NCI-H345 (cell line): ENCODE measurements at regions not wholly inside any gene's neighbourhood (a gene's known extent, or its start where the extent isn't known, plus 50 kb on each side); places are given as distances from the start of the nearest gene placed in this dataset.
"Not testable (repeated sequence)": the region's sequence is repeated elsewhere in the genome, so short reads cannot be mapped to it uniquely, and the experiment has no call there.

ENCODE experiments used
- DNase-seq: peaks from one replicate; lab custom pipeline; 2025; lab: John Stamatoyannopoulos, UW

DNA sequence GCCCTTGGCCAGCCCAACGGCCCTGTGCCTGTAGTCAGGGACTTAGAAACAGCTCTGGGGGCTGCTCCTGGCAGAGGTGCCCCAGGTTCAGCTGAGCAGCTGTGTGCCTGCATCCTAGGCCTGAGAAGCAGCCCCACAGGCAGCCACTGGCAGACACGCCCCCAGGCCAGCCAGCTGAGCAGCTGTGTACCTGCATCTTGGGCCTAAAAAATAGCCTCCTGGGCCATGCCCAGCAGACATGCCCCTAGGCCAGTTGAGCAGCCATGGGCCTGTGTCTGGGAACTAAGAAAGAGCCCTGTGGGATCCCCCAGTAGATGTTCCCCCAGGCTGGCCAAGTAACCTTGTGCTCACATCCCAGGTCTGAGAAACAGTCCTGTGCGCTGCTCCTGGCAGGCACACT, 64.0 kb downstream of the TBR1 start:
- no peak for DNase-seq

DNA sequence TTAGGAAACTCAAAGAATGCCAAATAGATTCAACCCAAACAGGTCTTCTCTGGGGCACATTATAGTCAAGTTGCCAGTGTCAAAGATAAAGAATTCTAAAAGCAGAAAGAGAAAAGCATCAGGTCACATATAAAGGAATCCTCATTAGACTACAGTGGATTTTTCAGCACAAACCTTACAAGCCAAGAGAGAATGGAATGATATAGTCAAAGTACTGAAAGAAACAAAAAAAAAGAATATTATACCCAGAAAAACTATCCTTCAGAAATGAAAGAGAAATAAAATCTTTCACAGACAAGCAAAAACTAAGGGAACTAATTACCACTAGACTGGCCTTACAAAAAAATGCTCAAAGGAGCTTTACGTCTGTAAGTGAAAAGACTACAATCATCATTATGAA, 65.5 kb downstream of the TBR1 start:
- DNase-seq = no peak

DNA sequence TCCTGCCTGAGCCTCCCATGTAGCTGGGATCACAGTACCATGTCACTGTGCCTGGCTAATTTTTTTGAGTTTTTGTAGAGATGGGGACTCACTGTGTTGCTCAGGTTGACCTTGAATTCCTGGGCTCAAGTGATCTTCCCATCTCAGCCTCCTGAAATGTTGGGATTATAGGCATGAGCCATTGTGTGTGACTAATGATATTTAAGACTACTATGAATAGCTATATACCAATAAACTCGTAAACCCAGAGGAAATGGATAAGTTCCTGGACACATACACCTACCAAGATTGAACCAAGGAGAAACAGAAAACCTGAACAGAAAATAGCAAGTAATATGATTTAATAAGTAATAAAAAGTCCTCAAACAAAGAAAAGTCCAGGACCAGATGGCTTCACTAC, 68.0 kb downstream of the TBR1 start:
- DNase-seq = no peak

DNA sequence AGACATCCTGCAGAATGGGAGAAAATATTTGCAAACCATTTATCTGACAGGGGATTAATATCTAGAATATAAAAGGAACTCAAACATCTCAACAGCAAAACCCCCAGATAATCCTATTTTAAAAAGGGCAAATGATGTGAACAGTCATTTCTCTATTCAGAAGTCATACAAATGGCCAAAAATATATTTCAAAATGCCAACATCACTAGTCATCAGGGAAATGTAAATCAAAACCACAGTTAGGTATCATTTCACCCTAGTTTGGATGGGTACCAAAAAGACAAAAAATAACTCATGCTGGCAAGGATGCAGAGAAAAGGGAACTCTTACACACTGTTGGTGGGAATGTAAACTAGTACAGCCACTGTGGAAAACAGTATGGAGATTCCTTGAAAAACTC, 70.0 kb downstream of the TBR1 start:
- no peak for DNase-seq

DNA sequence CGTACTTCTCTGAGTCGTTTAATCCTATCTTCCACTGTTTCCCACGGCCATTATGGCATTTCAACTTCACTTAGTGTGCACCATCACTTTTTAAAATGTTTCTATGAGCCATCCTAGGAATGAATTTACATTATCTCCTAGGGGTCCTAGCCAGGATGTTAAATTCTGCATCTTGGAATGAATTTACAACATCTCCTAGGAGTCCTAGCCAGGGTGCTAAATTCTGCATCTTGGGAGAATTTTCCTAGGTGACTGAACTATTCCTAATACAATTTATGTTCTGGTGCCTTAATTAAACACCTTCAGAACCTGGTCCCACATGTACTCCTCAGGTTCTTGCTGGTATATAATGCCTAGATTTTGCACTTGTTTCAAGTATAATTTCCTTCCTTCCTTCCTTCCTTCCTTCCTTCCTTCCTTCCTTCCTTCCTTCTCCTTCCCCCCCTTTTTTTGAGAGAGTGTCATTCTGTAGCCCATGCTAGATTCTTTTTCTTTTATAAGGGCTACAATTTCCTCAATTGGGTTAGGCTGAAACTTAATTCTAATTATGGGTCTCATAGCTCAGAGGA, 72.1 kb downstream of the TBR1 start:
- DNase-seq = no peak

DNA sequence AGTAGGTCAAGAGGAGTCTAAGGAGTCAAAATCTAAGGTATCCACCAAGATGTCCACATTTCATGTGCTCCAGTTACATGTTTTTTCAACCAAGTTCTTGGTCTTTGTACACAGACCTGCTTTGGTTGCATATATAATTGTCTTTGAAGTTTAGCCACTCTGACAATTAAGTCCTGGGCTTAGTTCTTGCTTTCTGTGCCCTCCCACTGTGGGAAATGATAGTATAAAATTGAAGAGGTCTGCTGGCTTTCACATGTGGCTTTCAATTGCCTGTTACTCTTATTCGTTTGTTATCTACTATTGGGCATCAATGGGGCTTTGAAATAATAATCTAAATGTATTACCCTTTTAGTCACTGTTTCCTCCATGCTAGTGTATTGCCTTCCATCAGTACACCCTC, 72.8 kb downstream of the TBR1 start:
- DNase-seq = no peak

DNA sequence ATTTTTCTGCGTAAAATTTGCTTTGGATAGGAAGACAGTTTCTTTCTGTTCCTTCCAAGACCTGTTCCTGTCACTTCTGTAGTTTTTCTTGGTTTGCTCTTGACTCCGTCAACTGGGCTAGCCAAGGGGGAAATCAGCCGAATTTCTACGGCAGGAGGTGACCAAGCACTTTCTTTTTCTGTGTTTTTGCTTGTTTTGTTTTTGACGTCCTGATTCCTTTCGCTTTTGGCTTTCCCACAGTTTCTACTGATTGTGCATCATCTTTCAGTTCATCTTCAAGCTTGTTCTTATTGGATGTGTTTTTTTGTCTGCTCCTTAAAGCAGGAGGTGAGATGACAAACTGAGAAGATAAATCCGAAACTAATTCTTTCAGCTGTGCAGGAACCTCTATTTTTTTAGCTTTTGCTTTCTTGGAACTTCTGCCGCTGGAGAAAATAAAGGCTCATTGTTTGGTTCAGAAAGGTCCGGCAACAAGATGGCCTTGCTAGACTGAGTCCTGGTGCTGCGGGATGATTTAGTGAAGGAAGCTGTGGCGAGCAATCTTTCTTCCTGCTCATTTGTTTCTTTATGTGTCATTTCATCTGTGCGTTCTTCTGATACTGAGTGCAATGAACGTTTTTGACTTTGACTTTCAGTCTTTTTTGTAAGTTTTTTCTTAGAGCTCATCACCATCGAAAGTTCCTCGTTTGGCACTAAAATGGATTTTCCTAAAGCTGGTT, 85.0 kb downstream of the TBR1 start:
- DNase-seq = not testable (repeated sequence)

DNA sequence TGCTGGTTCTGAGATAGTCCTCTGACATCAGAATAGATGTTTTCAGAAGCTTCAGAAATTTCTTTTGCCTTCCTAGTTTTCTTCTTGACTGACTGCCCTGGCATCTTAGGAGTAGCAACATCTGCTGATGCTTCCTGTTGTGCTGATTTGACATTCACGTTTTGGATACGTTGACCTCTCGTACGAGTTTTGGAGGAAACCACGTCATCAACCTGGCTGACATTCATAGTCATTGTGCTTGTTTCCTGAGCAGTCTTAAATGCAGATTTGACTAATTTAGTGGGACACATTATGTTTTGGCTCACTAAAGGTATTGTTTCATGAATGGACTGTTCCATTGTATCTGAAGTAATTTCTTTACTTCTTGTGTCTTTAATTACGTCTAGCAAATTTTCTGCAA, 86.2 kb downstream of the TBR1 start:
- not testable (repeated sequence) for DNase-seq

DNA sequence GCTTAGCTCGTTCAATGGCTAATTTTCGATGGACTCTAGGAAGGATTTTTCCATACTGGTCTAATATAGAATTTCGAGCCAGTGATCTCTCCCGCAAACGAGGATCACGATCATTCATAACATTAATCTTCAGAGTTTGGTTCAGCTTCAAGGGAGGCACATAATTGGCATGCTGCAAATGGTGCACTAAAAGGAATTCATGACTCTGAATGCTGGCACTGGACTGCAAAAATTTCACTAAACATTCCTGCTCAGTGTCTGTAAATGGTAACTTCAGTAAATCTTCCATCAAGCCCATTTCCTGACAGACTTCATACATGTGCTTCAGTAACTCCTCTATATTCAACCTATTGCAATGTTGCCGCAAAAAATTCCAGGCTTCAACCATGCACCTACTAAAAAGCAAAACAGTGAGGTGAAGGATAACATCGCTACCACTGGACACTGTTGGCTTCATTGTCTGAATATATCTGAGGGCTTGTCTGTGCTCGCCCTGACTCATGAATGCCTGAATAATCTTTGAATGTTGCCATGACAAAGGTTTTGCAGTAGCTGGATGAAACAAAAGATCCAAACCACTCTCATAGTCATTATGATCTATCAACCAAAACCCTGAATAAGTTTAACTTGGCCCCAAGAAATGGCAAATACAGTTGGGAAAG, 88.7 kb downstream of the TBR1 start:
- peak; percentile 10 for DNase-seq

DNA sequence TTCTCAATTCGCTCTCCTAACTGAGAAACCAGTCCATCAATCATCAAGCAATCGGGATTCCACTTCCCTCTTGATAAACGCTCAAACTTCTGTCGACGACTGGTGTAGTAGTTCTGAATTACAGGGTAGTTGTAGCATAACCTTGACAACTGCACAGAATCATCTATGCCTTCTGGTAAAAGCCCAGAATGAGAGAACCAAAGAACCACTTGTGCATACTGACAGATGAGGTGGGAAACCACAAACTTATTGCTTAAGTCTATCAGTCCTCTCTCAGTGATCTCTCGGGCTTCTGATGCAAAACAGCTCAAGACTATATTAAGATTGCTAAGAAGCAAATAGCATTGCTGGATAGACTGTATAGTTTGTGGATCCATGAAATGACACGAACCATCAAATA, 89.4 kb downstream of the TBR1 start:
- not testable (repeated sequence) for DNase-seq

DNA sequence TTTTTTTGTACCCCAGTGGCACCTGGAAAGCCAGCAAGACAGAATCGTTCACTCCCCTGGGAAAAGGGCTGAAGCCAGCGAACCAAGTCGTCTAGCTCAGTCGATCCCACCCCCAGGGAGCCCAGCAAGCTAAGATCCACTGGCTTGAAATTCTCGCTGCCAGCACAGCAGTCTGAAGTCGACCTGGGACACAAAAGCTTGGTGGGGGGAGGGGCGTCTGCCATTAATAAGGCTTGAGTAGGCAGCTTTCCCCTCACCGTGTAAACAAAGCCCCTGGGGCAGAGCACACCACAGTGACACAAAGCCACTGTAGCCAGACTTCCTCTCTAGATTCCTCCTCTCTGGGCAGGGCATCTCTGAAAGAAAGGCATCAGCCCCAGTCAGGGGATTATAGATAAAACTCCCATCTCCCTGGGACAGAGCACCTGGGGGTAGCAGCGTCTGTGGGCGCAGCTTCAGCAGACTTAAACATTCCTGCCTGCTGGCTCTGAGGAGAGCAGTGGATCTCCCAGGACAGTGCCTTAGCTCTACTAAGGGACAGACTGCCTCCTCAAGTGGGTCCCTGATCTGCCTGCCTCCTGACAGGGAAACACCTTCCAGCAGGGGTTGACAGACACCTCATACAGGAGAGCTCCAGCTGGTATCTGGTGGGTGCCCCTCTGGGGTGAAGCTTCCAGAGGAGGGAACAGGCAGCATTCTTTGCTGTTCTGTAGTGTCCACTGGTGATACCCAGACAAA, 97.4 kb downstream of the TBR1 start:
- not testable (repeated sequence) for DNase-seq

DNA sequence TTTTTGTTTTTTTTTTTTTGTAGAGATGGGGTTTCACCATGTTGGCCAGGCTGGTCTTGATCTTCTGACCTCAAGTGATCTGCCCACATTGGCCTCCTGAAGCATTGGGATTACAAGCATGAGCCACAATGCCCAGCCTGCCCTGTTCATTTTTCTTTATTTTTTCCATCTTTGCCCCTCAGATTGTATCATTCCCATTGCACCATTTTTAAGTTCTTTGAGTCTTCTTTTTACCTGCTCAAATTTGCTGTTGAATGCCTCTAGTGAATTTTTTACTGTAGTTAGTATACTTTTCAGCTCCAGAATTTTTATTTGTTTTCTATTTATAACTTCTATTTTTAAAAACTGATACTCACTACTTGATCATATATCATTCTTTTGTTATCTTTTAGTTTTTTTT, 101.4 kb upstream of the SLC4A10 start:
- DNase-seq = no peak

DNA sequence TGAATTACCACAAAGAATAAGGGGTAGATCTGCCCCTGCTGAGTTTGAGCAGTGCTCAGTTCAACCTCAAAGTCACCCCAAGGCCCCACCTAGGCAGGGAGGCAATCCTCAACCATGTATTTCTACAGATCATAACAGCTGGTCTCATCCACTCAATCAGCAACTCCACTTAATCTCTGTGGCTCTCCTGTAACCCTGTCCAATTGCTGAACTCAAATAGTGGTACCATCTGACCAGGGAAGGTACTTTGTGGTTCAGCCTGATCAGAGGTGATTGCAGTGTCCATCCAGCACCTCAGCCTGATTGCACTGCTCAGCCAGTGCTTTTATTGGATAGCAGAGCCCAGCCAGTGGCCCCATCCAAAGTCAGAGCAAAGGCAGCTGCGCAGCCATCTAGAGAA, 91.0 kb upstream of the SLC4A10 start:
- no peak for DNase-seq

DNA sequence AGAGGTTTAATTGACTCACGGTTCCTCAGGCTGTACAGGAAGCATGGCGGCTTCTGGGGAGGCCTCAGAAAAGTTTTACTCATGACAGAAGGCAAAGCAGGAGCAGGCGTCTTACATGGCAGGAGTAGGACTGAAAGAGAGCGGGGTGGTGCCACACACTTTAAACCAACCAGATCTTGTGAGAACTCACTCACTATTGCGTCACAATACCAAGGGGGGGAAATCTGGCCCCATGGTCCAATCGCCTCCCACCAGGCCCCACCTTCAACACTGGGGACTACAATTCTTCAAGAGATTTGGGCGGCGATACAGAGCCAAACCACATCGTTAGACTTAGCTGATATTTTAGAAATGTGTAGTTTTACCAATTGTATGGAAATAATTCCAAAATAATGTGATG, 77.6 kb upstream of the SLC4A10 start:
- no peak for DNase-seq

DNA sequence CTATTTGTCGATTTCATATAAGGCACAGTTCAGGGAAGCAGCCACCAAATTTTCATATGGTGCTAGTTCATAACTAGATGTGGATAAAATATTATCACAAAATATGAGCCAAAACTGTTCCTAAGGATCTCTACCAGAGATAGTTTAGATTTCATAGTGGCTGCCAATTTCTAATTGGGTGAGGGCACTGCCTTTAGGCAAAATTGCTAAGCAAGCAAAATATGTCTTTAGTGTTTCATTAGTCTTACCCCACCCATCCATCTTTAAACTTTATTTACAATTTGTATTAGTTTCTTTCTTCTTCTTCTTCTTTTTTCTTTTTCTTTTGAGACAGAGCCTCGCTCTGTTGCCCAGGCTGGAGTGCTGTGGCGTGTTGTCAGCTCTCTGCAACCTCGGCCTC, 77.1 kb upstream of the SLC4A10 start:
- no peak for DNase-seq

DNA sequence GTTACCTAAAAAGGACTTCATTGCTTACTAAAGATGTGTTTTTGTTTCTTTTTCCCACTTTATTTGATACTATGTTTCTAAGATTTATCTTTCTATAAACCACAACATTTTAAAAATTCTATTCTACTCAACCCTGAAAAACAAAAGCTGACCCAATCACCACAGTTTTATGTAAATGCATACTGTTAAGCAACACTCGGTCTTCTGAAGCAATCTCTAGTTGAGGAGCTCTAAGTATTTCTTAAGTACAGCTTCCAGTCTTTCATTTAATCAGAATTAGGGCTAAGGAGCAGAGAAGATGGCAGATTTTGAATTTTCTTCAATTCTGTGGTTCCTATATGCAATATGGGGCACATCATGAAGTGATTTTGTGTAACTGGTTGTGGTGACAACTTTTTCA, 72.2 kb upstream of the SLC4A10 start:
- no peak for DNase-seq

DNA sequence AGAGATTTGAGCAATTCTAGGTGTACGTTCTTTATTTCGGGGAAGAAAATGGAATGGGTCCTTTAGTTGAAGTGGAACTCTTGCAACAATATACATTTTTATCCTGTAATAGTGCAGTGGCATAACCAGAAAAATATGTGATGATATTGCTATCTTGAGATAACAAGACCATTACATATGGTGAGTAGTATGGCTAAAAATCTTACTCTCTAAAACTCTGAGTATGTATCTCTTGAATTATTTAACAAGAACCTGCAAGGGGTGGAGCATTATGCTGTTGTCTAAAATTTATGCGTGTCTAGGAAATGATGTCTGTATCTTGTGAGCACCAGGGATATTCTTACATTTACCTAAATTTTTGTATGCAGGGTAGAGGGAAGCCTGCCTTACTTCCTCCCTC, 68.4 kb upstream of the SLC4A10 start:
- no peak for DNase-seq

DNA sequence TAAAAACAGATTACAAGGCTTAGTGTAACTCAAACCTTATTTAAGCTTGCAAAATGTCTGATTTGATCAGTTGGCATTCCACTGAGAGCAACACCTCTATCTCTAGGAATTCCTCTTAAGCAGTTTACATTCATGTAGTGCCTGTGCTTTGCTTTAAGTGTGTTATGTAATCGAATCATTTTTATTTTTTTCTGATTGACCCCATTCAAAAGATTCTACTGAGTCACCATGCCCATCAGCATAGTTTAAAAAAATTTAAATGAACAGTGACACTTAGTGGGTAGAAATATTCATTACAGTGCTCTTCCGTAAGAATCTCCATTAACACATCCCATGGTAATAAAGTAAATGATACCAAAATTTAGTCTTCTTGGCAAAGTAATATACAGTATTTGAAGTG, 67.8 kb upstream of the SLC4A10 start:
- DNase-seq = no peak

DNA sequence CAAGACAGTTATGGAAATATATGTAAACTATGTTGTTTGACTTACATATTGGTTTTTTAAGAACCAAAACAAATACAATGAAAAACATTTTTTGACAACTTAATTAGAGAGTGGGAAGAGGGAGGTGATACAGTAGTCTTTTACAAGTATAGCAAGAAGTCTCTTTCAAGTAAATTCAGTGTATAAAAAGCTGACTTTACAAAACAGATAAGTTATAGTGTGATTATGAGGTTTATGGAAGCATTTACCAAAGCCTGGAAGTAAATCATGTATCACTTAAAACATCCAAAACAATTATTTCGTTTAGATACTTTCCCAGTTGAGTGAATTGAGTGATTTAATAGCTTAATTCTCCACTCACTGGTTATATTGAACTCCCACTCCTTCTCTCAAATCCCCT, 66.7 kb upstream of the SLC4A10 start:
- no peak for DNase-seq

DNA sequence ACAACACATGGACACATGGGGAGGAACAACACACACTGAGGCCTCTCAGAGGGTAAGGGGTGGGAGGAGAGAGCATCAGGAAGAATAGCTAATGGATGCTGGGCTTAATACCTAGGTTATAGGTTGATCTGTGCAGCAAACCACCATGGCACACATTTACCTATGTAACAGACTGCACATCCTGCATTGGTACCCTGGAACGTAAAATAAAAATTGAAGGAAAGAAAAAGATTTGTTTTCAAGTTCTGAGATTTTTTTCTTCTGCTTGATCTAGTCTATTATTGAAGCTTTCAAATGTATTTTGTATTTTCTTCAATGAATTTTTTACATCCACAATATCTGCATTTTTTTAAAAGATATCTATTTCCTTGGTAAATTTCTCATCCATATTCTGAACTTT, 59.3 kb upstream of the SLC4A10 start:
- DNase-seq = no peak

DNA sequence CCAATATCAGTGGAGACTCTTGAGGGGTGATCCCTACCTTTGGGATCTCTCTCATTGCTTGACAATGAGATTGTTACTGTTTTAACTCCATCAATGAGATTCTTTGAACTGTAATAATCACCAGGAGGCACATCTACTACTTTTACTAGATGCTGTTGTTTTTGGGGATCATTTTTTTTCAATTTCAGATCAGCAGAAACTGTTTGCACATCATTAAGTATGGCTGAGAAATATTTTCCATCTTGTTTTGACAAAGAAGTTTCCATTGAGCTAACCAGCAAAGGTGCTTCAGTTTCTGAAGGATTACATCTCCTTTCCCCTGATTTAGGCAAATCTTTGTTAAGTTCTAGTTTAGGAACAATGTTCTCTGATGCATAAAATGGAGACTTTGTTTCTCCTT, 54.8 kb upstream of the SLC4A10 start:
- no peak for DNase-seq

DNA sequence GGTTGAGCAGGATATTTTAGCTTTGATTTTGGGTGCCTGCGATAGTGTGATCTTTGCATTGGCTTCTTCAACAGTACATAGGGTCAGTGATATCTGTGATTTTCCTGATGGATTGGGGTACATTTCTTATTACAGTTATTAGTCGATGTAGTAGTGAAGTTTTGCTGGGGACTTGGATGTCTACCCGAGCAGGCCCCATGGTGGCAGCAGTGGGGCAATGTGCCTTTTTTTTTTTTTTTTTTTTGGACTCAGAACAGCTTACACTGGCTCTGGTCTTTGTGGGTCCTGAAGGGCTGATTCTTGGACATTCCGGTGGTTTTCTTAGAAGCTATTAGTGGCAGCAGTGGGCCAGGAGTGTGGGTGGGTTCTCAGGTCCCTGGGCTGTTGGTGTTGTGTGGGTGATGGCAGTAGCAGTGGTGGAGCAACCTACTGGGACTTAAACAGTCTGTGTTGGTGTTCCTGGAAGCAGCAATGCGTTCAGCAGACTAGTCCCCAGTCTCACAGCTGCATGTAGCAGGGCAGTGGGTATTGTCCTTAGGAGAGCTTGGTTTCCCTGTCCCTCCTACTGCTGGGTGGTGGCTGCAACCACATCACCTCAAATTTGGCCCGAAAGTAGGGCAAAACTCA, 53.7 kb upstream of the SLC4A10 start:
- no peak for DNase-seq

DNA sequence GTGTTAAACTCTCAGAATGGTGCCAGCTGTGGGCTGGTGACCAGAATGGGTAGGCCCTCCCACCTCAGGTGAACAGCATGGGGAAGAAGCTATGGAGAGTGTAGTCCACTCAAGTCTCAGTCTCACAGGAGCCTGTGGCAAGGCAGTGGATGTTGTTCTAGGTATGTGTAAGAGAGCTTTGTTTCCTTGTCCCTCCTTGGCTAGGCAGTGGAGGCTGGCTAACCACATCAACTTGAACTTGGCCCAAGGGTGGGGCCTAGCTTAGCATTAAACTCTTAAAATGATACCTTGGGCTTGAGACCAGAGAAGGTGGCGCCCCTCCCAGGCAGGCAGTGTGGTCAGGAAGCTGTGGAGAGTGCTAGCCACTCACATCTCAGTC, 53.2 kb upstream of the SLC4A10 start:
- DNase-seq = no peak
